ENCODE measurements at regions not wholly inside any gene's neighbourhood (a gene's known extent, or its start where the extent isn't known, plus 50 kb on each side); places are given as distances from the start of the nearest gene placed in this dataset.

DNA sequence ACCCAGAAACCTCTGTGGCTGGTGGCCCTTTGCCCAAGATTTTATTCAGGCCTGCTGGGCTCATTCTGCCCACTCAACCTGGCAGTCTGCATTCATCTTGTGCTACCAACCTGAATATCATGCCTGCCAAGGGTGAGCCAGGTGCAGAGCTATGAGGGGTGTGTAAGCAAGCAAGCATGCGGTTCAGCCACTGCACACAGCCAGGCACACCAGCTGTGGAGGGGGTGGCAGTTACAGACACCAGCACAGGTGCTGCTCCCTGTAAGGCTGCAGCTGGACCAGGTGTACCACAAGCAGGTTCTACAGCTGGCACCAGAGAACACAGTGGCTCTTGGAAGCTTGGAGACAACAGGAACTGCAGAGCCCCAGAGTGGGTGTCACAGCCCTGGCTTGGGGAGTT is 633.2 kb downstream of the FBXO15 start:
- TF ChIP-seq, protein P1, sequence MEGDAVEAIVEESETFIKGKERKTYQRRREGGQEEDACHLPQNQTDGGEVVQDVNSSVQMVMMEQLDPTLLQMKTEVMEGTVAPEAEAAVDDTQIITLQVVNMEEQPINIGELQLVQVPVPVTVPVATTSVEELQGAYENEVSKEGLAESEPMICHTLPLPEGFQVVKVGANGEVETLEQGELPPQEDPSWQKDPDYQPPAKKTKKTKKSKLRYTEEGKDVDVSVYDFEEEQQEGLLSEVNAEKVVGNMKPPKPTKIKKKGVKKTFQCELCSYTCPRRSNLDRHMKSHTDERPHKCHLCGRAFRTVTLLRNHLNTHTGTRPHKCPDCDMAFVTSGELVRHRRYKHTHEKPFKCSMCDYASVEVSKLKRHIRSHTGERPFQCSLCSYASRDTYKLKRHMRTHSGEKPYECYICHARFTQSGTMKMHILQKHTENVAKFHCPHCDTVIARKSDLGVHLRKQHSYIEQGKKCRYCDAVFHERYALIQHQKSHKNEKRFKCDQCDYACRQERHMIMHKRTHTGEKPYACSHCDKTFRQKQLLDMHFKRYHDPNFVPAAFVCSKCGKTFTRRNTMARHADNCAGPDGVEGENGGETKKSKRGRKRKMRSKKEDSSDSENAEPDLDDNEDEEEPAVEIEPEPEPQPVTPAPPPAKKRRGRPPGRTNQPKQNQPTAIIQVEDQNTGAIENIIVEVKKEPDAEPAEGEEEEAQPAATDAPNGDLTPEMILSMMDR (IDR thresholded peaks at IDR 0.05): no peak
- TF ChIP-seq POLR2A (IDR thresholded peaks at IDR 0.05): no peak
